PFSK-1 (cell line): ENCODE measurements at regions not wholly inside any gene's neighbourhood (a gene's known extent, or its start where the extent isn't known, plus 50 kb on each side); places are given as distances from the start of the nearest gene placed in this dataset.

Experiments used
- POLR2AphosphoS5 ChIP-seq: IDR thresholded peaks from 2 replicates; pipeline ENCODE4 v1.6.1; 2012; ENCODE audit warnings: low read depth, mild to moderate bottlenecking, control low read depth, low read length, moderate library complexity
- SIN3A ChIP-seq: IDR thresholded peaks from 2 replicates; pipeline ENCODE4 v1.6.1; 2012; ENCODE audit warnings: mild to moderate bottlenecking, low read length, moderate library complexity, borderline replicate concordance; ENCODE audit not compliant: insufficient read depth
- TAF1 ChIP-seq: IDR thresholded peaks from 2 replicates; pipeline ENCODE4 v1.6.1; 2012; ENCODE audit warnings: low read length, control low read depth, borderline replicate concordance; ENCODE audit not compliant: insufficient read depth
- TF ChIP-seq, protein P1 (sequence below), 2 experiments: IDR thresholded peaks; 2 replicates each; pipeline versions ENCODE4 v1.6.1 to v1.8.0; 2011 to 2012; ENCODE audit warnings: low read depth in 2 of 2, low read length in 2 of 2, control low read depth in 1 of 2, inconsistent platforms in 1 of 2, mild to moderate bottlenecking in 1 of 2, moderate library complexity in 1 of 2; ENCODE audit not compliant: insufficient read depth in 1 of 2

- no peak for TF ChIP-seq TAF1
- no peak for TF ChIP-seq POLR2AphosphoS5
- TF ChIP-seq, protein P1, sequence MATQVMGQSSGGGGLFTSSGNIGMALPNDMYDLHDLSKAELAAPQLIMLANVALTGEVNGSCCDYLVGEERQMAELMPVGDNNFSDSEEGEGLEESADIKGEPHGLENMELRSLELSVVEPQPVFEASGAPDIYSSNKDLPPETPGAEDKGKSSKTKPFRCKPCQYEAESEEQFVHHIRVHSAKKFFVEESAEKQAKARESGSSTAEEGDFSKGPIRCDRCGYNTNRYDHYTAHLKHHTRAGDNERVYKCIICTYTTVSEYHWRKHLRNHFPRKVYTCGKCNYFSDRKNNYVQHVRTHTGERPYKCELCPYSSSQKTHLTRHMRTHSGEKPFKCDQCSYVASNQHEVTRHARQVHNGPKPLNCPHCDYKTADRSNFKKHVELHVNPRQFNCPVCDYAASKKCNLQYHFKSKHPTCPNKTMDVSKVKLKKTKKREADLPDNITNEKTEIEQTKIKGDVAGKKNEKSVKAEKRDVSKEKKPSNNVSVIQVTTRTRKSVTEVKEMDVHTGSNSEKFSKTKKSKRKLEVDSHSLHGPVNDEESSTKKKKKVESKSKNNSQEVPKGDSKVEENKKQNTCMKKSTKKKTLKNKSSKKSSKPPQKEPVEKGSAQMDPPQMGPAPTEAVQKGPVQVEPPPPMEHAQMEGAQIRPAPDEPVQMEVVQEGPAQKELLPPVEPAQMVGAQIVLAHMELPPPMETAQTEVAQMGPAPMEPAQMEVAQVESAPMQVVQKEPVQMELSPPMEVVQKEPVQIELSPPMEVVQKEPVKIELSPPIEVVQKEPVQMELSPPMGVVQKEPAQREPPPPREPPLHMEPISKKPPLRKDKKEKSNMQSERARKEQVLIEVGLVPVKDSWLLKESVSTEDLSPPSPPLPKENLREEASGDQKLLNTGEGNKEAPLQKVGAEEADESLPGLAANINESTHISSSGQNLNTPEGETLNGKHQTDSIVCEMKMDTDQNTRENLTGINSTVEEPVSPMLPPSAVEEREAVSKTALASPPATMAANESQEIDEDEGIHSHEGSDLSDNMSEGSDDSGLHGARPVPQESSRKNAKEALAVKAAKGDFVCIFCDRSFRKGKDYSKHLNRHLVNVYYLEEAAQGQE (IDR thresholded peaks at IDR 0.05; ENCODE audit: insufficient read depth in 1 of 2, low read depth in 2 of 2, low read length in 2 of 2), result no peak
- no peak for TF ChIP-seq SIN3A
Observed at GRCh38 chr6:19087296-19087695, 700.1 kb downstream of the RNF144B start.
